ENCODE measurements at regions not wholly inside any gene's neighbourhood (a gene's known extent, or its start where the extent isn't known, plus 50 kb on each side); places are given as distances from the start of the nearest gene placed in this dataset.

DNA sequence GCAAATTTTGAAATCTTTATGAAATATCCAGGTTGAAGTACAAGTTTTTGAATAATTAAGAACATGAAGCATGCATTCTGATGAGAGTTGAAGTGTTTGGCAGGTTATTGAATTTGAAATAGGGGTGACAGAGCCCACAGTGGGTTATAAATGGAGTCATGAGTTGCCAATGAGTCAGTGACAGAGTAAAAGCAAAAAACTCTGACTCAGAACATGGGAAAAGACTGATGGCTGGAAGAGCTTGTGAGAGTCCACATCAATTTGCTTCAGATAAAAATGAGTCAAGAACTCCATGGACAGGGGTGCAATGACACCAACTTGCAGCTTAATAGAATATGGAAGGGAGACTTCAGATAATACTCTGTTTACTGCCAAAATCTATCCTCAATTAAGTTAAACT lies 105.3 kb downstream of the SLC6A15 start:
- TF ChIP-seq, protein P1, sequence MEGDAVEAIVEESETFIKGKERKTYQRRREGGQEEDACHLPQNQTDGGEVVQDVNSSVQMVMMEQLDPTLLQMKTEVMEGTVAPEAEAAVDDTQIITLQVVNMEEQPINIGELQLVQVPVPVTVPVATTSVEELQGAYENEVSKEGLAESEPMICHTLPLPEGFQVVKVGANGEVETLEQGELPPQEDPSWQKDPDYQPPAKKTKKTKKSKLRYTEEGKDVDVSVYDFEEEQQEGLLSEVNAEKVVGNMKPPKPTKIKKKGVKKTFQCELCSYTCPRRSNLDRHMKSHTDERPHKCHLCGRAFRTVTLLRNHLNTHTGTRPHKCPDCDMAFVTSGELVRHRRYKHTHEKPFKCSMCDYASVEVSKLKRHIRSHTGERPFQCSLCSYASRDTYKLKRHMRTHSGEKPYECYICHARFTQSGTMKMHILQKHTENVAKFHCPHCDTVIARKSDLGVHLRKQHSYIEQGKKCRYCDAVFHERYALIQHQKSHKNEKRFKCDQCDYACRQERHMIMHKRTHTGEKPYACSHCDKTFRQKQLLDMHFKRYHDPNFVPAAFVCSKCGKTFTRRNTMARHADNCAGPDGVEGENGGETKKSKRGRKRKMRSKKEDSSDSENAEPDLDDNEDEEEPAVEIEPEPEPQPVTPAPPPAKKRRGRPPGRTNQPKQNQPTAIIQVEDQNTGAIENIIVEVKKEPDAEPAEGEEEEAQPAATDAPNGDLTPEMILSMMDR (conservative IDR thresholded peaks at IDR 0.05), result no peak
- no peak for TF ChIP-seq ZFX (IDR thresholded peaks at IDR 0.05)
